Fibroblast of the aortic adventitia (primary cell): ENCODE measurements at regions not wholly inside any gene's neighbourhood (a gene's known extent, or its start where the extent isn't known, plus 50 kb on each side); places are given as distances from the start of the nearest gene placed in this dataset.

Source experiments
- DNase-seq: peaks from one replicate; pipeline ENCODE4 v3.0.0-alpha.2; 2010; ENCODE audit warnings: low read depth
- H3K4me3 ChIP-seq: 2 replicates; pipeline ENCODE4 v1.5.1; 2011; ENCODE audit warnings: low read depth, mild to moderate bottlenecking, control low read depth, low read length, moderate library complexity
- TF ChIP-seq, protein P1 (sequence below): IDR thresholded peaks from 2 replicates; pipeline ENCODE4 v1.5.1; 2011; ENCODE audit warnings: mild to moderate bottlenecking, low read length, control low read depth, inconsistent platforms; ENCODE audit not compliant: insufficient read depth

DNA sequence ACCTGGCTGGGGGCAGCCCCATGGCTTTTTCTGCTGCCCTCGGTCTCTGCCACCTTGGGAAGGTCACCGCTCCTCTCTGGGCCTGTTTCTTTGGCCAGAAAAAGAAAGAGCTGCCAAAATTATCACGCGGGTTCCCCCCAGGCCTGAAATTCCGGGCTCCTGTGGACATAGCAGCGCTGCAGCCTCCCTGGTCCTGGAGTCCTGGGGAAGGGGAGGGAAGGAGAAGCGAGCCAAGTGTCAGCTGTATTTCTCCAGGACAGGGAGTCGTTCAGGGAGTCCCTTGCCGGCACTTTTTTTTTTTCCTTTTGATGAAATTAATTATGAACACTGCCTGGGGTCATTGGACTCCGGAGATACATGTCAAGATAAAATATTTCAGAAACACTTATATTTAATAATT, 152.3 kb upstream of the GPR26 start:
- H3K4me3 ChIP-seq = no peak overlapping the region
- TF ChIP-seq, protein P1, sequence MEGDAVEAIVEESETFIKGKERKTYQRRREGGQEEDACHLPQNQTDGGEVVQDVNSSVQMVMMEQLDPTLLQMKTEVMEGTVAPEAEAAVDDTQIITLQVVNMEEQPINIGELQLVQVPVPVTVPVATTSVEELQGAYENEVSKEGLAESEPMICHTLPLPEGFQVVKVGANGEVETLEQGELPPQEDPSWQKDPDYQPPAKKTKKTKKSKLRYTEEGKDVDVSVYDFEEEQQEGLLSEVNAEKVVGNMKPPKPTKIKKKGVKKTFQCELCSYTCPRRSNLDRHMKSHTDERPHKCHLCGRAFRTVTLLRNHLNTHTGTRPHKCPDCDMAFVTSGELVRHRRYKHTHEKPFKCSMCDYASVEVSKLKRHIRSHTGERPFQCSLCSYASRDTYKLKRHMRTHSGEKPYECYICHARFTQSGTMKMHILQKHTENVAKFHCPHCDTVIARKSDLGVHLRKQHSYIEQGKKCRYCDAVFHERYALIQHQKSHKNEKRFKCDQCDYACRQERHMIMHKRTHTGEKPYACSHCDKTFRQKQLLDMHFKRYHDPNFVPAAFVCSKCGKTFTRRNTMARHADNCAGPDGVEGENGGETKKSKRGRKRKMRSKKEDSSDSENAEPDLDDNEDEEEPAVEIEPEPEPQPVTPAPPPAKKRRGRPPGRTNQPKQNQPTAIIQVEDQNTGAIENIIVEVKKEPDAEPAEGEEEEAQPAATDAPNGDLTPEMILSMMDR = no peak
- no peak for DNase-seq

DNA sequence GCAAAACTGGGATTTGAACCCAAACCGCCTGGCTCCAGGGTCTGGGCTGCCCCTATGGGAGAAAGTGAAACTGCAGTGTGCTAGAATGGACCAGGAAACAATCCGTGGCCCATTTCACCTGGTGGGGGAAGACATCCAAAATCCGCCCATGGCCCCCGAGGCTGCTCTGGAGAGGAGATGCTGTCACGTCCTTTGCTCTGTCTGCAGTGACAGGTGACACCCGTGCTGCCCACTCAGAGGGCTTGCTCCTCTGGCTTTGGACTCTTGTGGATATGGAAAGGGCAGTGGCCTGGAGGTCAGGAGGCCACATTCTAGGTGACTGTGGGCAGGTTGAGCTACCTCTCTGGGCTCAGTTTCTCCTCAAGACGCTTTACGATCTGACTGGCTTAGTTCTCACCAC, 151.2 kb upstream of the GPR26 start:
- H3K4me3 ChIP-seq = no peak overlapping the region
- TF ChIP-seq, protein P1 = no peak
- DNase-seq = no peak

DNA sequence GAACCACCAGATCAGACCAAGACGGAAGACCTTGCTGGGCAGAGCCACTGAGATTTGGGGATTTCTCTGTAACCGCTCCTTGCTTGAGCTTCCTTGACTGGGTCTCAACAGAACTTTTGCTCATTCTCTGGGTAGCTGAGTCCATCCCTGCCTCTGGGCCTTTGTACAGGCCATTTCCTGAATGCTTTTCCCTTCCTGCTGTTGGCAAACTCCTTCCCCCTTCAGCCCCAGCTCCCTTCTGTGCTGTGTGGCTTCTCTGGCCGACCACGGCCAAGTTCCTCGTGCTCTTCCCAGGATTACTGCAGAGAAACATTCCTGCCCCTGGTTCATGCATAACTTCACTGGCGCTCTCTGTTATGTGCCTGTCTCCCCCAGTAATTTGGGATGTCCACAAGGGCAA, 150.5 kb upstream of the GPR26 start:
- DNase-seq = no peak
- no peak overlapping the region for H3K4me3 ChIP-seq
- TF ChIP-seq, protein P1 = no peak

DNA sequence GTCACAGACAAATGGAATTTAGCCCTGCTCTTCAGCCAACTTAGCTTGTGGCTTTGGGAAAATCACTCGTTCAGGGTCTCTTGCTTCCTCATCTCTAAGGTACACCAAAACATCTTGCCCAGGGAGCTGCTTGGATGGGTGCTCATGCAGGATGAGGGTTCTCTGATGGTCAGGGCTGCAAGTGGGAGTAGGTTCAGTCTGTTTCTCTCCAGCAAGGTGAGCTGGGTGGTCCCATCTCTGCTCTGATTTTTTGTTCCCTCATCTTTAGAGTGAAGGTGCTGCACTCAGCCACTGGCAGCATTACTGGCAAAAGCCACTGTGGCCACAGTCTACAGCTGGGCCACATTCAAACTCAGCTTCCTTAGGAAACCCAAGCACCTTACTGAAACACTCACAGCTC, 149.9 kb upstream of the GPR26 start:
- no peak overlapping the region for H3K4me3 ChIP-seq
- TF ChIP-seq, protein P1 = no peak
- DNase-seq = no peak

DNA sequence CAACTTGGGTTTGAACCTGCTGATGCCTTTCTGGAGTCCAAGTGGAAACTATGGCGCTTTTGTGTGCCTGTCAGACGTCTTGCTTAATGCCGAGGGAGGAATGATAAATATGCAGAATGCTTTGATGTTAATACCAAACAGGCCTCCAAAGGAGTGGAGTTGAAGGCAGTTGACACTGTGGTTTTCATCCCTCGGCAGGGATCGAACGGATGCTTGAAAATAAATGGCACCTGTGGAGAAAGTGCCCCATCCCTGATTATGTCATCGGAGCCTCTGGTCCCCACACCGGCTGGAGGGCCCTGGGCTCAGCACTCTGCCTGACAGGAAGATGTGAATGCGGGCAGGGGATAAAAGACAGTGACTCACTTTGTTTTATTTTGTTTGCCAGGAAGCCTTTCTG, 148.7 kb upstream of the GPR26 start:
- TF ChIP-seq, protein P1 = no peak
- no peak overlapping the region for H3K4me3 ChIP-seq
- DNase-seq = no peak

DNA sequence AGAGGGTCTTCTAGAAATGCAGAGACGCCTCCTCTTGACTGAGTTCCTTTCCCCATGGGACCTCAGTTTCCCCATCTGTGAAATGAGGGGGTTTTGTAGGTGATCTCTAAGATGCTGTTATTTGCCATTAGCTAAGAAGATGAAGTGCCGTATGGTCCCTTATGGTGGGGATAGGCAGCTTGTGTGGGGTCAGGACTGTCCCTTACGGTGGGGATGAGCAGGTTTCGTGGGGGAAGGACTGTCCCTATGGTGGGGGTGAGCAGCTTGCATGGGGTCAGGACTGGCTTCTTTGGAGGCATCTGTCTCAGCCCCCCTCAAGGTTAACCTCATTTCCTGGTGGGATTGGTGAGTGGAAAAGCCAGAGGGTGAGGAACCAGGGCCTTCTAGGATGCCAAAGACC, 148.3 kb upstream of the GPR26 start:
- DNase-seq = no peak
- TF ChIP-seq, protein P1 = no peak
- no peak overlapping the region for H3K4me3 ChIP-seq

DNA sequence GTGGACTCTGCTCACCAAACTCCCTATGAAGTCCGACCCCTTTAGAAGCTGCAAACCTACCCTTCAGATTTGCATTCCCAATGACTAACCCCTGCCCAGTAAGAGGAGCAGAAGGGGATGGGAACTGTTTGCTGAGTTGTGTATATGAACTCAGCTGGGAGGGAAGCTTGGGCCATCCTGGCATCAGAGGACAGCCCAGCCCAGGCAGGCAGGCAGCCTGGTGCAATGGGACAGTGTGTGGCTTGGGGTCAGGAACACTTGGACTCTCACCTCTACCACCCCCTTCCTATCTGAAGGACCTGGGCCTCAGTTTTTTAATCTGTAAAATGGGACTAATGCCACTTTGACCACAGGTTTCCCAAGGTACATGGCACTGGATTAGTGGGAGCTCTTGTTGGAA, 147.4 kb upstream of the GPR26 start:
- H3K4me3 ChIP-seq = no peak overlapping the region
- TF ChIP-seq, protein P1 = no peak
- DNase-seq = no peak
